Breast epithelium (tissue), 3 donors: ENCODE measurements at regions not wholly inside any gene's neighbourhood (a gene's known extent, or its start where the extent isn't known, plus 50 kb on each side); places are given as distances from the start of the nearest gene placed in this dataset.

Experiments used
- CTCF ChIP-seq, 3 donors: fragments of 450-650 bp; IDR thresholded peaks; one replicate each; pipeline ENCODE4 v1.5.1; 2016 to 2017; ENCODE audit warnings: antibody characterized with exemption in 3 of 3, mild to moderate bottlenecking in 3 of 3, moderate library complexity in 3 of 3
- POLR2A ChIP-seq: fragments of 450-650 bp; IDR thresholded peaks from one replicate; pipeline ENCODE4 v1.6.1; 2016; ENCODE audit warnings: antibody characterized with exemption, mild to moderate bottlenecking, moderate library complexity
- POLR2AphosphoS5 ChIP-seq, 3 donors: sonication (generic); formaldehyde crosslinking; IDR thresholded peaks; one replicate each; pipeline ENCODE4 v1.6.1; 2017; ENCODE audit warnings: antibody characterized with exemption in 3 of 3

GRCh38 chrX:113790987-113791386 lies 792.9 kb upstream of the HTR2C start:
- no peak for TF ChIP-seq CTCF (IDR thresholded peaks at IDR 0.05)
- no peak for TF ChIP-seq POLR2A
- no peak for TF ChIP-seq POLR2AphosphoS5 (IDR thresholded peaks at IDR 0.05)
